NCI-H748 (cell line): ENCODE measurements at regions not wholly inside any gene's neighbourhood (a gene's known extent, or its start where the extent isn't known, plus 50 kb on each side); places are given as distances from the start of the nearest gene placed in this dataset.
"Not testable (repeated sequence)": the region's sequence is repeated elsewhere in the genome, so short reads cannot be mapped to it uniquely, and the experiment has no call there.

Source experiments
- DNase-seq: peaks from one replicate; lab custom pipeline; 2025; ENCODE audit not compliant: unreplicated experiment; lab: John Stamatoyannopoulos, UW

DNA sequence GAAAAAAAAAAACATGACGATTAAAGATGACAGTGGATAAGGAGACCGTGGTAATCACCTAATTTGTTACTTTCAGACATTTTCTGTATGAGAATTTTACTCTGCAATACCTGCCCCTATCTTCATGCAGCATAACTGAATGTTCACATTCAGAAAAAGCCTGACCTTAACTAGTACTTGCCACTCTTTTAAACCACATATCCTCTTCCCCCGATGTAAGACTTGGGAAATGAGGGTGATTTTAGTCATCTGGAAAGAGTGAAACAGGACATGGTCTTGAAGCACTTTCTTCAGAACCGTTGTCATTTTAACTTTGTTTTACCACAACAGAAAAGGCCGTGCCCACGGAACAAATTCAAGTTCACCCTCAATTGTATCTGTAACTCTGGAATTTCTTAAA is 318.5 kb downstream of the BCL2L11 start:
- not testable (repeated sequence) for DNase-seq

DNA sequence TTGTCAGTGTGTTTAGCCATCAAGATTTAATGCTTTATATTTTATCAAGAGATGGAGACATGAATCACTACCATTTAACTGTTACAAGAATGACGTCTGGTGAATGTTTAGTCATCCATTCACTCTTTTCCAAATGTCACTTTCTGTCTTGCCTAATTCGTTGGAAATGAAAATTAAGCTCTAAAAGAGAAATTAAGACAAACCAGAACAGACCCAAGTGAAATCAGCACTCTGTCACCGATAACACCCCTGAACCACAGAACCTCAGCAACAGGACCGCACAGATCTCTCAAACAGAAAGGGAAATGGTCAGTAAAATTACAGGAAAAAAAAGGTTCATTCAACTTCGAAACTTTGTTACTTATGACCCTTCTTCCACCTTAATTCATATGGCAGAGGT is 320.9 kb downstream of the BCL2L11 start:
- DNase-seq = not testable (repeated sequence)

DNA sequence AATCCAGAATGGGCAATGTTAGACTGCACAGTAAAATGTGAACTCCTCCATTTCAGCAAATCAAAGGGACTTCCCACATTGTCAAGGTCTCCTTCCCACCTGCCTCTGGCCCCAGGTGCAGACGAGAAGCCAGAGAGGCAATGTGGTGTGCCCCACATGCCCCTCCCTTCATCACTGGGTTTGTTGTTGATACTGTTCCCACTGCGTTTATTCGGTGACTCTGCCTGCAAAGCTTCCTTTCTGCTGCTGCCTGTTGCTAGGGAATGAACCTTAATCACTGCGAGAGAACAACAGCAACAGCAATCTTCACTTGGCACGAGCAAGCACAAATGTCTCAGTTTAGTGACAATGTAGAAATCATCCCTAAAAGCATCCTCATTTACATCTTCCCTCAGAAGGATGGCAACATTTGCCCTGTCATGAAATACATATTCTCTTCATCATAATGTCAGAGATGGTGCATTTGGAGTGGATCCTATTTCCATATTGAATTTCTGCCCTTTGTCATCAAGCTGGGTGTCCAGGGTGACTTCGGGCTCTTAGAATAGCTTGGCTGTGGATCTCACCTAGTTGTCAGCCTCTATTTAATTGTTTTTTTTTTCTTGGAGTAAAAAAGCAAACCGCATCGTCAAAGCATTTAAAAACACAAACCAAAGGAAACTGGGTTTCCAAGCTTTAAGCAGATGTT is 322.2 kb downstream of the BCL2L11 start:
- not testable (repeated sequence) for DNase-seq

DNA sequence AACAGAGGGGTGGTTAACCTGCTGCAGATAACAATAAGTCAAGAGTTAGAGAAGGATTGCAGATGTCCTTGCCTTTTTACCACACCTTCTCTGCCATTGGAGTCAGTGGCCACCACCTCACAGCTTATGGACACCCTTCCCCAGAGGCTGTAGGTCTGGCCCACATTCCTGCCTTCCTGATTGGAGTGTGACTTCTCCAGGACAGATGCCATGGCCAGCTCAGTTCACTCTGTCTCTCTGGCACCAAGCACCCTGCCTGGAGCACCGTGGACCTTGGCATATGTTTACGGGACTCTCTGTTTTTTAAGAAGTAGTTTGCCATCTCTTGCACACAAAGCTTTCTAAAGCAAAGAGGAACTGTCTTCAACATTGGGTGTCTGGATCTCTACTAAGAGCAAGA is 323.8 kb downstream of the BCL2L11 start:
- DNase-seq = not testable (repeated sequence)

DNA sequence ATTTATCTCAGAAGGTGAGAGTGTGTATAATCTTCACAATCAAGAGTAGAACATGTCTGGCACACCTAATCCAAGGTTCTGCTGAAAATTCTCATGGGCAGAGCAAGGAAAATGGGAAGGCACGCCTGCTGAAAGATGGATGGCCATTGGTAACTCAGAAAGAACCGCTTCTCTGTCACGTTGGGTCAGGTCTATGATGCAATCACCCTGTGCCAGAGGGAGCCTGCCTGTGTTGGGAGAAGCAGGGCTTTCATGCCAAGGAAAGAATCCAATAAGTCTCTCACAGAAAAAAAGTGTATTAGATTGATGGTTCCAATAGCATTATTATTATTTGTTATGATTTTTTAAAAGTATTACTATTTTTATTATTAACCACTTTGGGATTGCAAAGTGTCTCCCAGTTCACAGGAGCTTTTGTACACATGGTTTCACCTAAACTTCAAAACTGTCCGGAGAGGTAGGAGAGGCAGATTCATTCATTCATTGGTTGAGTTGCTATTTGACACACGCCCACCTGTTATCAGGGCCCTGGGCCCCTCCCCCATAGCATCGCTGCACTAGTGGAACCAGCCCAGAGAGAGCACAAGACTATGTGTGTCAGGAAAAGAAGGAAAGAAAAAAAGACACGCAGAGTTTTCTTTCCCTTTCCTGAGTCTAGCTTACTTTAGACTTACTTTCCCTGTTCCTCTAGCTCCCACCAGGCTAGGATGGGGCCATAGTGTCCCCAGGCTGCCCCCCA is 324.6 kb downstream of the BCL2L11 start:
- not testable (repeated sequence) for DNase-seq

DNA sequence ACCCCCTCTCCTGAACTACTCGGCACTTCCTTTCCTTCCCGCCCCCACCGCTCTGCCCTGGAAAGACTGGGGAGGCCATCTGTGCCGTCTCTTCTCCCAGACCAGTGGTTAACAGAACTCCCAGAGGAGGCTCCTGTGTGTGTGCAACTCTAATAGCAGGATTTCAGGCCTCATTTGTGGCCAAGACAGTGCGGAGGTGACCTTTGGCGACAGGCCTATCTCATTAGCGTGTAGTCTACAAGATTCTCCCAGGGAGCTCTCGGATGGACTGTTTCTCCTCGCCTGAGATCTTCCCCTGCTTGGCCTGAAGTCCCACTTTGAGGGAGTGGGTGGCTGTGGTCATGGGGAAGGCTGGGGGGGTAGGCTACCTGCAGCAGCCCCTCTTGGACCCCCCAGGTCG is 325.2 kb downstream of the BCL2L11 start:
- DNase-seq = not testable (repeated sequence)

DNA sequence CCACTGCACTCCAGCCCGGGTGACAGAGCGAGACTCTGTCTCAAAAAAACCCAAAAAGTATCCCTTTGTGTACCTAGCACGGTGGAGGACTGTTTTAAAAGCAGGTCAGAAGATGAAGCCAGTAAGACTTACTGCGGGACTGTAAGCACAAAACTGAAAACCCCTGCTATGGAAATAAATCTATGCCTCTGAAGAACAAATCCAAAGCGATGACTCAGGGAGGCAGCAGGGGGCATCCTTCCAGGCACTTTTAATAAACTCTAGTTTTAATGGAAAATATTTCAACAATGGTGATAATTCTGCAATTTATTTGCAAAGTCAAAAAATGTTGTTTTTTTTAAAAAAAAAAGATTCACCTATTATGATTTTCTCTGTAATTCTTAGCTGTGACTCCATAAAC is 326.8 kb downstream of the BCL2L11 start:
- not testable (repeated sequence) for DNase-seq

DNA sequence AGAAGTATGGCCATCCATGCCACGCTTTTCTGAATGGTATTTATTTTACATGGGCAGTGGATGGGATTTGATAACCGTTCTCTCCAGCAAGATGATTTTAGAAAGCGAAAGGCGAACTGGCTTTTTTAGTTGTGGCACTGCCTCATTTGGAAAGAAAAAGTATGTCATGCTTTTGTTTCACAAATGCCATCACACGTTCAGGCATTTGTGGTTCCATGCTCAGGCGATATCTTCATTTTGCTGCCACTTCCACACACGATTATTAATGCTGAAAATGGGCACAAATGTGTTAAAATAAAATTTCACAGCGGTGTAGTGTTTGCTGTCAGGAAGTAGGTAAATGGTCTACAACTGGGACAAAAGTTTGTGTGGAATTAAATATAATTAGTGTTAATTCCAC is 328.1 kb downstream of the BCL2L11 start:
- not testable (repeated sequence) for DNase-seq

DNA sequence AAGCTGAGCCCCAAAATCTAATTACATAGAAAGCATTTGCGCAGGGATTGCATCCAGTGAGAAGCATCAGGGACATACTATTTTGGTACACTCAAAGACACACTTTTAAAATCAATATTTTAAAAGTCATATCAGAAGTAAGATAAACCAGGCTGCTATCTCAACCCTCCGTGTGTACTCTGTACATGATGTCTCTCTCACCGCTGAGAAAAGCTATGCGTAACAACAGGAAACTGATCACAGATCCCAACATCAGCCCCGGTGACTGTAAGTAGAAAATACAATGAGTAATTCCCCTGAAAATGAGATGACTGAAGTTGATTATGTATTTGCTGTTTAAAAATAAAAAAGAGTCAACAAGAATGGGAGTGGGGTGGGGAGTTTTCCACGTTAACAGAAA is 329.8 kb downstream of the BCL2L11 start:
- not testable (repeated sequence) for DNase-seq

DNA sequence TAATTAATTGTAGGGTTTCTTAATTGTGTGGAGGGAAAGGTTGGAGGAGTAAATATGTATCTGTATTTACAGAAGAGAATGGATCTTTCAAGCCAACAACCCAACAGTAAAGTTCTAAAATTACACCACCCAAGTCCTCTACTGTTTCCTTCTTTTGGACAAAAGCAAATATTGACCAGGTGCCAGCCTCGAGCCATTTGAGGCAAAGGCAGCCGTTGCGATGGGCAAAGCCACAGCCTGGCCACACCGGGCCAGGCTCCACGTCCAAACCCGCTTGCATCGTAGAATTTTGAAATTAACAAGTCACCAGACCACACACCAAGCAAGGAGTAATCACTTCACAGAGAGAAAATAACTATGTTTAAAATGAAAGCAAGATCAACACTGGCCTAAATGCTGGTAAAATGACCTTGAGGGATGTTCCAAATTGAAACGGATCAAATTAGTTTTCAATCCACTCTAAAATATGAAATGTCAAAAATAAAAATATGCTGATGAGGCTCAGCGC is 331.0 kb downstream of the BCL2L11 start:
- DNase-seq = not testable (repeated sequence)

DNA sequence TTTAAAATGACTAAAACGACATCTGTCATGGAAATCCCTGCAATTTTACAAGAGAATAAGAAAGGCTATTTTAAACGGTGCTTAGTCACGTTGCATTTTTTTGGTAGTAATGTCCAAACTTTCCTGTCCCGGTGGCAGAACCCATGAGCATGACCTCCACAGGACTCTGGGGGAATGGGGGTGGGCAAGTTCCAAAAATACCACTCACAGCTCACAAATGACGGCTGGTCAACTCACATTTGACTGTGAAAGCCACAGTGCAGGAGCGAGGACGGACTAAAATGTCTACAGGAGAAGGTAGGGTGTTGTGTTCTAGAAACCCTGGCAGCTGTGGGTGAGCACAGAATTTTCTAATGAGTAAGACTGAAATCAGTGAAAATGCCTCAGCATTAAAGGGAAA is 331.5 kb downstream of the BCL2L11 start:
- DNase-seq = not testable (repeated sequence)

DNA sequence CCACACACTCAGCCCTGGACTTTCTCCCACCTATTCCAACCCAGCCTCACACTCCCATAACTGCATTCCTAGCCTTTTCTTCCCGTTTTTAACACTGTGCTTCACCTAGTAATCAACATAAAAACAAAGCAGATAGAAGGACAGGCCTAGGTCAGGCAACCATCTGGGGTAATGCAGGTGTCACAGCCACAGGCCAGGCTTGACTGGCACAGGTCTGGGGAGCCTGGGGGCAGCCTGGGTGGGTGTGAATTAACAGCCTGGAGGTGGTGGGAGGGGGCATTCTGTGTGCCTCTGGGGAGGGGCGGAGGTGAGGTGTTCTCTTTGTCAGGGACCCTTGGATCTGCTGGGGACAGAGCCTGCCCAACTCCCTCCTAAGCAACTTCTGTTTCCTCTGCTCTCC is 332.6 kb downstream of the BCL2L11 start:
- not testable (repeated sequence) for DNase-seq

DNA sequence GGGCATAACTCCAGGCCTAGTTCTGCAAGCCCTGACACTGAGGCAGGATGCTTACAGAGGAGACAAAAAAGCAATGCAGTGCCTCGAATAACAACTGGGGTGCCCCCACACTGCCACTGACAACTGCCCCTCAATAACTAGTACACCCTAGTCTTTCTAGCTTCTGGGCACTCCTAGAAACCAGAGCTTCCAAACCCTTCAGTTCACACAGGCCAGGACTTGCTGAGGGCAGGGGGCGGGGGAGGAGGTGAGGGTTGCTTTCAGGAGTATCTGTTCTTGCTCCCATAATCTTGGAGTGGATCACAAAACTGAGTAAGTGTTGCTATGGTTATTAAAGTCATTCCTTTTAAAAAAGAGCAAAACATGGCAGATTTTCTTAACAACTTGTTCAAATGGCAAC is 333.1 kb downstream of the BCL2L11 start:
- not testable (repeated sequence) for DNase-seq

DNA sequence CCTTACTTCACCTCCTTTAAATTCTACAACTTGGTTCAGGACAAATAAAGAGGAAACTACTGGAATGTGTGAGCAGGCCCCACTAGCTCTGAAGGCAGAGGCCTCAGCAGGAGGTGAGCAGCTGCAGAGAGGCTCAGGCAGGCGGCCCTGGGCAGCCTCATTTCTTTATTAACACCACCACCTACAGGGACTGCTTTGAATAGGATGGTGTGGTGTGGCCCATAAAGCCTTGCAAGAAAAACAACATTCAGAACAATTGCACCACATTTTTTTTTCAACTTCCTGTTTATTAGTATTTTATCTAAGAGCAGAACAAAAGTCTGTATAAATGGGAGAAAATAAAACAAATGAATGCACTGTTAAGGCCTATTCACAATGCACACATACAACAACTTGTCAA is 333.7 kb downstream of the BCL2L11 start:
- DNase-seq = not testable (repeated sequence)

DNA sequence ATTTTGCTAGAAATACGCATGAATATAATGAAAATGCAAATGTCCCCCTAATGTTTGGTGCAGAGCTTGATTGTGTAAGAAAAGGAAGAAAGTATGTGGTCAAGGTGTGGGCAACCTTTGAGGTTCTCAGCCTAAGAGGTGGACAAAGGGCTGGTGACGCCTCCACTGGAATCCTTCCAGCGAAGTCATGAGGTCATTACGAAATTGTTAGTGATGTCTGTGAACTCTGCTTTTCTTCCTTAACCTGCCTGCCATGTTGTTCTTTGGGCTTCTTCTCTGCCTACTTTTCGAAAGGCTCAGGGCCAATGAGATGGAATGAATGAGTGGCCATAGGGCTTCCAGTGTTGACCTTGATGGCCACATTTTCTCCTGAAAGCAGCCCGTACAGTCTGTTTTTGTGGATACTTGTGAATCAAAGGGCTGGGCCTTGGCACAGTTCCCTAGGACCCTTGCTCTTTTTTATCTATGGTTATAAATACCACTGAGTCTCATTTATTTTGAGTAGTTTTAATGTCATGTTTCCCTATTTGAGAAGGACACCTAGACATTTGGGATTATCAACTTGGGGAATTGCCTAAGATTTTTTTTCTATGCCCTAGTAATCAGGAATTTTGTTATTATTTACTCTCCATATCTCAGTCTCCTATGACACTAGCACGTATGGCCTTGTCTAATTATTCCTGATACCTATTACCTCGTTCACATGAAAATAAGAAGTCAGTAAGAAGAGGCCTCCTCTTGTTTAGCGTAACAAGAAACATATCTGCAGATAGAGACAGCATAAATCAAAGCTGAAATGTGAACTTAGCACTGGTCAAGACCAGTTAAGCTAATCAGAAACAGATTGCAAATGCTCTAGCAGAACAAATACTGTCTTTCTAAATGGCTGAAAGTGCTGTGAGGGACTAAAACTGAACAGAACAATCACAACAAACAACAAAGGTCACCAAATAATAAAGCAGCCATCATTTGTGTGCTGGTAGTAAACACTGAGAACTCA is 334.6 kb downstream of the BCL2L11 start:
- DNase-seq = not testable (repeated sequence)

DNA sequence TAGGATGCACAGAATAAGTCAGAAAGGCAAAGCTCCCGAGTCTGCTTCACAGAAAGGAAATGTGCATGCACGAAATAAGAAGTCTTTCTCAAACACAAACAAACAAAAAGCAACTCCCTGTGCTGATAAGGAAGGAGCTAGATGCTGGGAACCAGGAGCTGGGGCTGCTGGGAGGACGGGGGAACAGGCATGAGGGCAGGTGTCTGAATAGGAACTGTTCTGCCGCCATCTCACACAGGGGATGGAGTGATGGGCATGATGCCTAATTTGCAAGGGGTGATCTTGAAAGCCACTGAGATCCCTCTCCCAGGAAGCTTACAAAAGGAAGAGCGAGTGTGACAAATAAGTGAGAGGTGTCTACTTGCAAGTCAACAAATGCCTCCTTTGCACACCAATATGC is 336.5 kb downstream of the BCL2L11 start:
- DNase-seq = not testable (repeated sequence)

DNA sequence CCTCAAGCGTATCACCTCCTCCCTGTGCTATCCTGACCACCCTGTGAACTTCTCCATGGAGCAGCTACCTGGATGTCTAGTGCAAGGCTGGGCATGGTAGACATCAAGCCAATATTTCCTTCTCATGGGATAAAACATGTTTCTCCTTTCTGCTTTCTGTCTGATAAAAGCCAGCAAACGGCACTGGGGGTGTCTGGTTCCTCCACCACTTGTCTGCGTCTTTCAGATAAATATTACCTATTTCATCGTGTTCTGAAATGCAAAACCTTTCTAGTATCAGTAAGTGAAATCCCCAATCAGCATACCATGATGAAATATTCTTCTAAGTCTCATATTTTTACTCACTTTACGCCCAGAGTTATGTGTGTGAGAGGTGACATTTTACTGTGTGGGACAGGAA is 340.2 kb downstream of the BCL2L11 start:
- DNase-seq = not testable (repeated sequence)

DNA sequence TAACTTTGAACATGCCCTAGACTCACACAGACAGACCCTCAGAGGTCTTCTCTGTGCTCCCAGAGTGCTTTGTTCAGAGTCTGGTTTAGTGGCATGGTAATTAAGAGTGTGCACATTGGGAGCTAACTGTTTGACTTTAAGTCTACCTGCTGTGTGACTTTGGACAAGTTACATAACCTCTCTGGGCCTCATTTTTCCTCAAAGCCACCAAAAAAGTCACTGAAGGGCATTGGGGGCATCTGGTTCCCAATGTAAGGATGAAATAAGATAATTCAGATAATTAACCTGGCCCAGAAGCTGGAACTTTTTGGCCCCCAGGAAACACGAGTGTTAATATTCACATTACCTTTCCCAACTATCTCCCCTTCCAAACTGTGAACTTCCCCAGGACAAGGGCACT is 341.1 kb downstream of the BCL2L11 start:
- DNase-seq = not testable (repeated sequence)

DNA sequence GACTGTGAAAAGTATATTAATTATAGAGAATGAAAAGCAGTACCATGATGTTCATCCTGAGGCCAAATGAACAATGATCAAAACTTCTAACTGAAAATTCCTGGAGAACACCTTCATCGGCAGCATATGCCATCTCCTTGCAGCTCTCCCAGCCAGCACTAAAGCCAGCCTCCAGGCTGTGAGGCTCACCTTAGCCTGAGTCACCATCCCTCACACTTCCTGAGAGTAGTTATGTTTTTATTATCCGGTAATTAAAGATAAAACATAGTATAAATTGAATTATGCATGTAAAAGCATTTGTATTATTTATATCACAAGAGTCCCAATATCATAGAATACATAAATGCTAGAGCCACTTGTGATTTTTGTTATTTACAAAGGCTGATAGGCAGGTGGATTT is 341.9 kb downstream of the BCL2L11 start:
- DNase-seq = not testable (repeated sequence)

DNA sequence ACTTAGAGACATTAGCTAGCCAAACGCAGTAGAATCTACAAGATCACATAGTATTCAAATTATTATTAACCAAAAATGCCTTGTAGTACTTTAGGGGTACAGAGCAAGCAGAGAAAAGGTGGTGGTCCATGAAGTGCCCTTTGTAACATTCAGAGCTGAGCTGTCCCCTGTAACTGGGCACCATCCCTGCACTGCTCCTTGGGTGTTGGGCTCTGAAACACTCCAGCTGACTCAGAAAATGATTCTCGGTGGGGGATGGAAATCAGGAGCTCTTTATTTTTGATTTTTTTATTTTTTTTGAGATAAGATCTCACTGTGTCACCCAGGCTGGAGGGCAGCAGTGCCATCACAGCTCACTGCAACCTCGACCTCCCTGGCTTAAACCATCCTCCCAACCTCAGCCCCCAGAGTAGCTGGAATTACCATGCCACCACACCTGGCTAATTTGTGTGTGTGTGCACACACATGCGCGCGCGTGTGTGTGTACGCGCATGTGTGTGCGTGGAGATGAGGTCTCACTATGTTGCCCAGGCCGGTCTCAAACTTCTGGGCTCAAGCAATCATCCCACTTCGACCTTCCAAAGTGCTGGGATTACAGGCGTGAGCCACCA is 342.6 kb downstream of the BCL2L11 start:
- not testable (repeated sequence) for DNase-seq

DNA sequence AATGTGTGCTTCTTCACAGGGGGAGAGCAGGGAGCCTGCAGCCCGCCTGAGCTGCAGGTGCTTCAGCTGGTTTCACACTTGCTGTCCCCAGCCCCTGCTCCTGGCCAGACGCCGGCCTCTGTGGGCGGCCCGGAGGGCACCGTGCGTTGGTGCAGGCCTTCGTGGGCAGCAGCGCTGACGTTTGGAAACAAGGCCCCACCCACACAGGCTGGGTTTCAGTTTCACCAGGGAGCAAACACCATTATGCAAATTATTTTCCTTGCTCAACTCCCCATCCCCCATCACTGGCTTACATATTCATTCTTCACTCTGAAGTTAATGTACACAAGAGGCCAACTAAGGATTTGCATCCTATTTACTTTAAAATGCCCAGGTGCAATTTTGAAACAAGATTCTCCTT is 343.2 kb downstream of the BCL2L11 start:
- DNase-seq = not testable (repeated sequence)
